Transverse colon (tissue), 4 donors: ENCODE measurements at regions not wholly inside any gene's neighbourhood (a gene's known extent, or its start where the extent isn't known, plus 50 kb on each side); places are given as distances from the start of the nearest gene placed in this dataset.
"Not testable (repeated sequence)": the region's sequence is repeated elsewhere in the genome, so short reads cannot be mapped to it uniquely, and the experiment has no call there.

ENCODE experiments used
- DNase-seq: peaks from one replicate; pipeline ENCODE4 v3.0.0-alpha.2; 2019
- H3K27ac ChIP-seq, 4 donors: fragments of 200-600 bp; sonication (generic); 2 replicates each; pipeline ENCODE4 v1.5.1; 2016 to 2018; ENCODE audit warnings: inconsistent platforms in 4 of 4
- H3K27me3 ChIP-seq: fragments of 200-600 bp; sonication (generic); 2 replicates; pipeline ENCODE4 v1.5.1; 2017; ENCODE audit warnings: inconsistent platforms
- H3K36me3 ChIP-seq, 4 donors: fragments of 200-600 bp; sonication (generic); 2 replicates each; pipeline ENCODE4 v1.5.1; 2017 to 2019; ENCODE audit warnings: inconsistent platforms in 4 of 4
- H3K4me1 ChIP-seq, 4 donors: fragments of 200-600 bp; sonication (generic); 2 replicates each; pipeline ENCODE4 v1.5.1; 2017 to 2020; ENCODE audit warnings: inconsistent platforms in 4 of 4
- H3K4me3 ChIP-seq, 4 donors: fragments of 200-600 bp; sonication (generic); 1 replicate in 1 of 4; 2 replicates in 3 of 4; pipeline versions ENCODE4 v1.5.1 to v1.6.1; 2017 to 2019; ENCODE audit warnings: inconsistent platforms in 4 of 4
- H3K9me3 ChIP-seq, 2 donors: fragments of 200-600 bp; sonication (generic); 2 replicates each; pipeline ENCODE4 v1.5.1; 2017 to 2019; ENCODE audit warnings: inconsistent platforms in 2 of 2
- EP300 ChIP-seq: sonication (generic); formaldehyde crosslinking; IDR thresholded peaks from one replicate; pipeline ENCODE4 v1.6.1; 2017; ENCODE audit warnings: antibody characterized with exemption, low read depth
- POLR2A ChIP-seq: fragments of 450-650 bp; IDR thresholded peaks from one replicate; pipeline ENCODE4 v1.6.1; 2016; ENCODE audit warnings: antibody characterized with exemption, mild to moderate bottlenecking, moderate library complexity
- POLR2AphosphoS5 ChIP-seq, 3 donors: sonication (generic); formaldehyde crosslinking; IDR thresholded peaks; one replicate each; pipeline ENCODE4 v1.6.1; 2016; ENCODE audit warnings: antibody characterized with exemption in 3 of 3
- WGBS, 2 donors: methylation state at CpG; one replicate each; pipeline ENCODE4 v1.1.5; 2018; ENCODE audit warnings: low coverage in 1 of 2; 5-methylcytosine and 5-hydroxymethylcytosine counted together
- in situ Hi-C, 4 donors: fragments of 200-750 bp; cut with MboI; loops; one replicate each; pipeline versions ENCODE4 v1.15.0 to v1.15.1; 2017; ENCODE audit warnings: low sequenced_read_pairs in 3 of 4, low pct_ligation_motif_present in 1 of 4, low pct_unique_long_range_greater_than_20kb in 1 of 4
- intact Hi-C: fragments of 100-400 bp; cut with DNase I; formaldehyde crosslinking; loops from one replicate; pipeline ENCODE4 v1.15.1; 2023; ENCODE audit warnings: low total_unique reads
- TF ChIP-seq, protein P1 (sequence below), 5 experiments: fragments of 200-600 bp in 3 of 5; fragments of 450-650 bp in 2 of 5; sonication (generic) in 3 of 5; IDR thresholded peaks; 1 replicate in 2 of 5; 2 replicates in 3 of 5; pipeline ENCODE4 v1.5.1; 2016 to 2017; ENCODE audit warnings: antibody characterized with exemption in 5 of 5, inconsistent platforms in 3 of 5, mild to moderate bottlenecking in 2 of 5, moderate library complexity in 1 of 5

DNA sequence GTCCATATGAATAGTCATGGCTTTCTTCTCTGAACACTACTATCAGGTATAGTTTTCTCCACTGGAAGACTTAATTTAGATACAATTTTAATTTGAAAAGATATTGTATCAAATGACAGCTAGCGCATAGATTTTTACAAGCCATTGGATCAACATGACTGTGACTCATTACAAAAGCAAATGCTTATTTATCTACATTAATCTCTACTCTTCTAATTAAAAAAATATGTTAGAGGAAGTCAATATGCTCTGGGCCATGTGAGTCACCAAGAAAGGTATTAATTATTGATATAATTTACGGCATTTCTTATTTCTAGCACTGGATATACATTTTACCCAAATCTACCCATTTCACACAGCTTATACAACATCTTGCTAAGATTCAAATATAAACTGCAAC, 800.3 kb upstream of the GBE1 start:
- TF ChIP-seq POLR2A (no peak), POLR2AphosphoS5 (IDR thresholded peaks at IDR 0.05) (no peak), EP300 (no peak)
- TF ChIP-seq, protein P1, sequence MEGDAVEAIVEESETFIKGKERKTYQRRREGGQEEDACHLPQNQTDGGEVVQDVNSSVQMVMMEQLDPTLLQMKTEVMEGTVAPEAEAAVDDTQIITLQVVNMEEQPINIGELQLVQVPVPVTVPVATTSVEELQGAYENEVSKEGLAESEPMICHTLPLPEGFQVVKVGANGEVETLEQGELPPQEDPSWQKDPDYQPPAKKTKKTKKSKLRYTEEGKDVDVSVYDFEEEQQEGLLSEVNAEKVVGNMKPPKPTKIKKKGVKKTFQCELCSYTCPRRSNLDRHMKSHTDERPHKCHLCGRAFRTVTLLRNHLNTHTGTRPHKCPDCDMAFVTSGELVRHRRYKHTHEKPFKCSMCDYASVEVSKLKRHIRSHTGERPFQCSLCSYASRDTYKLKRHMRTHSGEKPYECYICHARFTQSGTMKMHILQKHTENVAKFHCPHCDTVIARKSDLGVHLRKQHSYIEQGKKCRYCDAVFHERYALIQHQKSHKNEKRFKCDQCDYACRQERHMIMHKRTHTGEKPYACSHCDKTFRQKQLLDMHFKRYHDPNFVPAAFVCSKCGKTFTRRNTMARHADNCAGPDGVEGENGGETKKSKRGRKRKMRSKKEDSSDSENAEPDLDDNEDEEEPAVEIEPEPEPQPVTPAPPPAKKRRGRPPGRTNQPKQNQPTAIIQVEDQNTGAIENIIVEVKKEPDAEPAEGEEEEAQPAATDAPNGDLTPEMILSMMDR (IDR thresholded peaks at IDR 0.05) = no peak
- intact Hi-C loops = no loop called here
- H3K4me1 ChIP-seq = no peaks in the 10 kb centered on the region
- no peak overlapping the region for H3K27ac ChIP-seq
- H3K36me3 ChIP-seq = no peaks in the 10 kb centered on the region
- in situ Hi-C loops = no loop called here
- WGBS, 2 donors = 86 to 94% methylated on average over 2 of the region's 2 CpGs
- H3K9me3 ChIP-seq = peaks cover 0 to 4% of the 10 kb centered on the region in 2 donors
- H3K4me3 ChIP-seq = no peak overlapping the region
- H3K27me3 ChIP-seq = no peaks in the 10 kb centered on the region
- no peak for DNase-seq

DNA sequence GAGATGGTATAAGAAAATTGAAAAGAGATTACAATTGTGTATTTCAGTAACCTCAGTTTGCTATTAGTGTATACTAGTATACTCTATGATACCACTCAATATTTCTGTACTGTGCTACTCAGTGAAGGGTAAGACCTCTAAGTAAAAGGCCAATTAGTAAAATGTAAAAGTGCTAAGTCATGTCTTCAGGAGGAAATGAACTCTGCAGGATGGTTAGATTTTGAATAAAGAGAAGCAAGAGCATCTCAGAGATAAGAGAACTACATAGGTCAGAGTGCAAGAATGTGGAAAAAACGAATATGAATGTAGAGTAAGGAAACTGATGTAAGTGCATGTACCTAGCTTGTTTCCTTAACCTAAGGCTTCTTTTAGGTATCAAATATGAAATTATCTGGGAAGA, 796.6 kb upstream of the GBE1 start:
- Histone ChIP-seq H3K36me3 (no peaks in the 10 kb centered on the region), H3K4me3 (no peak overlapping the region), H3K27me3 (no peaks in the 10 kb centered on the region), H3K4me1 (no peaks in the 10 kb centered on the region), H3K9me3 (peaks cover 0 to 4% of the 10 kb centered on the region in 2 donors), H3K27ac (no peak overlapping the region)
- DNase-seq = no peak
- TF ChIP-seq, protein P1 (IDR thresholded peaks at IDR 0.05) = no peak
- no peak for TF ChIP-seq POLR2AphosphoS5 (IDR thresholded peaks at IDR 0.05)
- no peak for TF ChIP-seq POLR2A
- no peak for TF ChIP-seq EP300
- in situ Hi-C loops = no loop called here
- WGBS, 2 donors = 6 to 21% methylated on average over 1 of the region's 1 CpG
- intact Hi-C loops = no loop called here

DNA sequence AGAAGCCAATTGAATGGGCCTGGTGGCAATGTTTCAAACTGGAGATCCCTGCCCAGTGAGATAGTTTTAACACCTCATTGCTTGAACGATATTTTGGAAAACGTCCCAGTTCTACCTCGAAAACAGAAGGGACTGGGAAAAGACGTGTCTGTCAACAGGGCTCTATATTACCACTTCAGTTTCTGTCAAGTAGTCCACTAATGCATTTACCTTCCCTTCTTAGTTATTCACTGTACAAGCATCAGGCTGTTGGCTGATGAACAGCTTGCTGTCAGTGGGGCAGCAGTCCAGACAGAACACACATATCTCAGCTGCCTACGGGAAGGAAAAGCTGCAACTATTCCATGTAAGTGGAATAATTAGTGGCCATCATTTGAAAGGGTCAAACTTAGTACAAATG, 794.7 kb upstream of the GBE1 start:
- peaks cover 0 to 4% of the 10 kb centered on the region in 2 donors for H3K9me3 ChIP-seq
- in situ Hi-C loops = no loop called here
- no peaks in the 10 kb centered on the region for H3K36me3 ChIP-seq
- no peaks in the 10 kb centered on the region for H3K27me3 ChIP-seq
- no peak for DNase-seq
- intact Hi-C loops = no loop called here
- TF ChIP-seq POLR2A = no peak
- TF ChIP-seq, protein P1 (IDR thresholded peaks at IDR 0.05) = no peak
- TF ChIP-seq POLR2AphosphoS5 (IDR thresholded peaks at IDR 0.05) = no peak
- no peak for TF ChIP-seq EP300
- WGBS, 2 donors = 82 to 85% methylated on average over 5 of the region's 5 CpGs
- no peak overlapping the region for H3K4me3 ChIP-seq
- H3K4me1 ChIP-seq = no peaks in the 10 kb centered on the region
- H3K27ac ChIP-seq = no peak overlapping the region

DNA sequence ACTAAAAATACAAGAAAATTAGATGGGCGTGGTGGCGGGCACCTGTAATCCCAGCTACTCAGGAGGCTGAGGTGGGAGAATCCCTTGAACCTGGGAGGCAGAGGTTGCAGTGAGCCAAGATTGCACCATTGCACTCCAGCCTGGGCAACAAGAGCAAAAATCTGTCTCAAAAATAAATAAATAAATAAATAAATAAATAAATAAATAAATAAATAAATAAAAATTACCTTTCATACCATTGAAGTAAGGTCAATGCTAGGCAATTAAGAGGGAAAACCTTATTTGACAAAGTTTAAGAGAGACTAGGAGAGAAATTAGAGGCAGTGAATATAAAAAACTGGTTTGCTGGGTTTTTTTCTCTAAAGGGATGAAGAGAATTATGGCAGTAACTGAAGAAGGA, 781.1 kb upstream of the GBE1 start:
- H3K4me3 ChIP-seq, intact Hi-C loops, H3K9me3 ChIP-seq, H3K4me1 ChIP-seq, in situ Hi-C loops, H3K27ac ChIP-seq, H3K27me3 ChIP-seq, DNase-seq, H3K36me3 ChIP-seq: not testable (repeated sequence)
- 87 to 100% methylated on average over 2 of the region's 2 CpGs for WGBS, 2 donors

DNA sequence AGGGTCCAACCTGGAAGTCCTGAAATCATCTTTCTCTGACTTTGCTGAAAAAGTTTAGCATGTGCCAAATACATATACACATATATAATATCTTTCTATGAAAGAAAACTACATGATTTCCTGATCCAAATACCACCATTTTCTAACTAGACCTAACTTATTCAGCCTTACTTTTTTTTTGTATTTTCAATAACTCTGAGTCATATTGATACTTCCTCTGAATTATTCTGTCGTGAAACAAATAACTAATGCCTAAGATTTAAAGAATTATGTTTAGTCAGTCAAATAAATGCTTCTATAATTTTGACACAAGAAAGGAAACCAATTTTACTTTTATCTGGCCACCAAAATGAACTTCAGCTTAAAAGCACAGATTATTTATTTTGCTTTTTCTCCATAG, 760.2 kb upstream of the GBE1 start:
- in situ Hi-C loops = no loop called here
- Histone ChIP-seq H3K4me1 (no peaks in the 10 kb centered on the region), H3K9me3 (no peaks in the 10 kb centered on the region), H3K4me3 (no peak overlapping the region), H3K27me3 (no peaks in the 10 kb centered on the region), H3K36me3 (no peaks in the 10 kb centered on the region), H3K27ac (no peak overlapping the region)
- WGBS, 2 donors = 66 to 88% methylated on average over 1 of the region's 1 CpG
- intact Hi-C loops = no loop called here
- no peak for DNase-seq
- TF ChIP-seq, protein P1 (IDR thresholded peaks at IDR 0.05) = no peak
- no peak for TF ChIP-seq POLR2A
- TF ChIP-seq POLR2AphosphoS5 (IDR thresholded peaks at IDR 0.05) = no peak
- no peak for TF ChIP-seq EP300
